ENCODE measurements at regions not wholly inside any gene's neighbourhood (a gene's known extent, or its start where the extent isn't known, plus 50 kb on each side); places are given as distances from the start of the nearest gene placed in this dataset.

GRCh38 chr6:23435798-23436197 lies 690.2 kb upstream of the NRSN1 start:
- H3K4me1 ChIP-seq (ENCODE audit: control insufficient read depth, insufficient read depth, low read length) = no peaks in the 10 kb centered on the region

GRCh38 chr6:23441808-23442461 lies 684.1 kb upstream of the NRSN1 start:
- no peak overlapping the region for H3K27ac ChIP-seq (ENCODE audit: low read depth, low read length)
- no peak overlapping the region for H3K9ac ChIP-seq (ENCODE audit: low read length)
- no peaks in the 10 kb centered on the region for H3K36me3 ChIP-seq (ENCODE audit: control insufficient read depth, insufficient read depth, low read length)
- no peak overlapping the region for H3K4me3 ChIP-seq (ENCODE audit: low read length)
- no peaks in the 10 kb centered on the region for H3K4me1 ChIP-seq (ENCODE audit: control insufficient read depth, insufficient read depth, low read length)
- no peaks in the 10 kb centered on the region for H3K27me3 ChIP-seq (ENCODE audit: control insufficient read depth, insufficient read depth, low read length)

More at GRCh38 chr6:23435798-23436197, 690.2 kb upstream of the NRSN1 start:
- Histone ChIP-seq H3K27ac (ENCODE audit: low read depth, low read length) (no peak overlapping the region), H3K36me3 (ENCODE audit: control insufficient read depth, insufficient read depth, low read length) (no peaks in the 10 kb centered on the region), H3K27me3 (ENCODE audit: control insufficient read depth, insufficient read depth, low read length) (no peaks in the 10 kb centered on the region), H3K9ac (ENCODE audit: low read length) (no peak overlapping the region), H3K4me3 (ENCODE audit: low read length) (no peak overlapping the region)

- no peak overlapping the region for H3K27ac ChIP-seq (ENCODE audit: low read depth, low read length)
- no peaks in the 10 kb centered on the region for H3K36me3 ChIP-seq (ENCODE audit: control insufficient read depth, insufficient read depth, low read length)
- H3K4me1 ChIP-seq (ENCODE audit: control insufficient read depth, insufficient read depth, low read length) = no peaks in the 10 kb centered on the region
- no peaks in the 10 kb centered on the region for H3K27me3 ChIP-seq (ENCODE audit: control insufficient read depth, insufficient read depth, low read length)
- H3K9ac ChIP-seq (ENCODE audit: low read length) = no peak overlapping the region
- no peak overlapping the region for H3K4me3 ChIP-seq (ENCODE audit: low read length)
These were observed 680.8 kb upstream of the NRSN1 start for GRCh38 chr6:23445157-23445710.

GRCh38 chr6:23446469-23446967 lies 679.5 kb upstream of the NRSN1 start:
- H3K36me3 ChIP-seq (ENCODE audit: control insufficient read depth, insufficient read depth, low read length) = no peaks in the 10 kb centered on the region
- H3K9ac ChIP-seq (ENCODE audit: low read length) = no peak overlapping the region
- no peak overlapping the region for H3K27ac ChIP-seq (ENCODE audit: low read depth, low read length)

GRCh38 chr6:23447731-23448130 lies 678.3 kb upstream of the NRSN1 start:
- no peaks in the 10 kb centered on the region for H3K4me1 ChIP-seq (ENCODE audit: control insufficient read depth, insufficient read depth, low read length)
- H3K27me3 ChIP-seq (ENCODE audit: control insufficient read depth, insufficient read depth, low read length) = no peaks in the 10 kb centered on the region
- H3K36me3 ChIP-seq (ENCODE audit: control insufficient read depth, insufficient read depth, low read length) = no peaks in the 10 kb centered on the region
- H3K9ac ChIP-seq (ENCODE audit: low read length) = no peak overlapping the region
- H3K27ac ChIP-seq (ENCODE audit: low read depth, low read length) = no peak overlapping the region
- no peak overlapping the region for H3K4me3 ChIP-seq (ENCODE audit: low read length)

More at GRCh38 chr6:23446469-23446967, 679.5 kb upstream of the NRSN1 start:
- Histone ChIP-seq H3K4me1 (ENCODE audit: control insufficient read depth, insufficient read depth, low read length) (no peaks in the 10 kb centered on the region), H3K4me3 (ENCODE audit: low read length) (no peak overlapping the region), H3K27me3 (ENCODE audit: control insufficient read depth, insufficient read depth, low read length) (no peaks in the 10 kb centered on the region)

- Histone ChIP-seq H3K4me1 (ENCODE audit: control insufficient read depth, insufficient read depth, low read length) (no peaks in the 10 kb centered on the region), H3K27me3 (ENCODE audit: control insufficient read depth, insufficient read depth, low read length) (no peaks in the 10 kb centered on the region), H3K36me3 (ENCODE audit: control insufficient read depth, insufficient read depth, low read length) (no peaks in the 10 kb centered on the region), H3K4me3 (ENCODE audit: low read length) (no peak overlapping the region), H3K9ac (ENCODE audit: low read length) (no peak overlapping the region), H3K27ac (ENCODE audit: low read depth, low read length) (no peak overlapping the region)
These were observed 677.7 kb upstream of the NRSN1 start for GRCh38 chr6:23448281-23448680.

- H3K4me3 ChIP-seq (ENCODE audit: low read length) = no peak overlapping the region
- H3K27me3 ChIP-seq (ENCODE audit: control insufficient read depth, insufficient read depth, low read length) = no peaks in the 10 kb centered on the region
- no peaks in the 10 kb centered on the region for H3K4me1 ChIP-seq (ENCODE audit: control insufficient read depth, insufficient read depth, low read length)
- H3K27ac ChIP-seq (ENCODE audit: low read depth, low read length) = no peak overlapping the region
- H3K9ac ChIP-seq (ENCODE audit: low read length) = no peak overlapping the region
- no peaks in the 10 kb centered on the region for H3K36me3 ChIP-seq (ENCODE audit: control insufficient read depth, insufficient read depth, low read length)
These were observed 671.7 kb upstream of the NRSN1 start for GRCh38 chr6:23454080-23454976.

GRCh38 chr6:23455754-23456153 lies 670.3 kb upstream of the NRSN1 start:
- Histone ChIP-seq H3K36me3 (ENCODE audit: control insufficient read depth, insufficient read depth, low read length) (no peaks in the 10 kb centered on the region), H3K9ac (ENCODE audit: low read length) (no peak overlapping the region), H3K27ac (ENCODE audit: low read depth, low read length) (no peak overlapping the region), H3K4me1 (ENCODE audit: control insufficient read depth, insufficient read depth, low read length) (no peaks in the 10 kb centered on the region), H3K27me3 (ENCODE audit: control insufficient read depth, insufficient read depth, low read length) (no peaks in the 10 kb centered on the region), H3K4me3 (ENCODE audit: low read length) (no peak overlapping the region)

GRCh38 chr6:23456396-23456795 lies 669.6 kb upstream of the NRSN1 start:
- Histone ChIP-seq H3K27me3 (ENCODE audit: control insufficient read depth, insufficient read depth, low read length) (no peaks in the 10 kb centered on the region), H3K4me3 (ENCODE audit: low read length) (no peak overlapping the region), H3K36me3 (ENCODE audit: control insufficient read depth, insufficient read depth, low read length) (no peaks in the 10 kb centered on the region), H3K9ac (ENCODE audit: low read length) (no peak overlapping the region), H3K27ac (ENCODE audit: low read depth, low read length) (no peak overlapping the region), H3K4me1 (ENCODE audit: control insufficient read depth, insufficient read depth, low read length) (no peaks in the 10 kb centered on the region)

- H3K27me3 ChIP-seq (ENCODE audit: control insufficient read depth, insufficient read depth, low read length) = no peaks in the 10 kb centered on the region
- H3K36me3 ChIP-seq (ENCODE audit: control insufficient read depth, insufficient read depth, low read length) = no peaks in the 10 kb centered on the region
- H3K27ac ChIP-seq (ENCODE audit: low read depth, low read length) = no peak overlapping the region
- no peaks in the 10 kb centered on the region for H3K4me1 ChIP-seq (ENCODE audit: control insufficient read depth, insufficient read depth, low read length)
- no peak overlapping the region for H3K9ac ChIP-seq (ENCODE audit: low read length)
- H3K4me3 ChIP-seq (ENCODE audit: low read length) = no peak overlapping the region
These were observed 668.7 kb upstream of the NRSN1 start for GRCh38 chr6:23457321-23457720.

GRCh38 chr6:23465912-23466311 lies 660.1 kb upstream of the NRSN1 start:
- H3K4me1 ChIP-seq (ENCODE audit: control insufficient read depth, insufficient read depth, low read length) = no peaks in the 10 kb centered on the region
- no peak overlapping the region for H3K9ac ChIP-seq (ENCODE audit: low read length)
- no peak overlapping the region for H3K27ac ChIP-seq (ENCODE audit: low read depth, low read length)
- H3K27me3 ChIP-seq (ENCODE audit: control insufficient read depth, insufficient read depth, low read length) = no peaks in the 10 kb centered on the region
- no peak overlapping the region for H3K4me3 ChIP-seq (ENCODE audit: low read length)
- no peaks in the 10 kb centered on the region for H3K36me3 ChIP-seq (ENCODE audit: control insufficient read depth, insufficient read depth, low read length)

- no peaks in the 10 kb centered on the region for H3K36me3 ChIP-seq (ENCODE audit: control insufficient read depth, insufficient read depth, low read length)
- no peaks in the 10 kb centered on the region for H3K4me1 ChIP-seq (ENCODE audit: control insufficient read depth, insufficient read depth, low read length)
- no peak overlapping the region for H3K4me3 ChIP-seq (ENCODE audit: low read length)
- H3K9ac ChIP-seq (ENCODE audit: low read length) = no peak overlapping the region
- H3K27ac ChIP-seq (ENCODE audit: low read depth, low read length) = no peak overlapping the region
- no peaks in the 10 kb centered on the region for H3K27me3 ChIP-seq (ENCODE audit: control insufficient read depth, insufficient read depth, low read length)
These were observed 648.4 kb upstream of the NRSN1 start for GRCh38 chr6:23477586-23477985.
